Fibroblast of the aortic adventitia (primary cell): ENCODE measurements at regions not wholly inside any gene's neighbourhood (a gene's known extent, or its start where the extent isn't known, plus 50 kb on each side); places are given as distances from the start of the nearest gene placed in this dataset.

Experiments
- DNase-seq: peaks from one replicate; pipeline ENCODE4 v3.0.0-alpha.2; 2010; ENCODE audit warnings: low read depth
- H3K4me3 ChIP-seq: 2 replicates; pipeline ENCODE4 v1.5.1; 2011; ENCODE audit warnings: low read depth, mild to moderate bottlenecking, control low read depth, low read length, moderate library complexity
- TF ChIP-seq, protein P1 (sequence below): IDR thresholded peaks from 2 replicates; pipeline ENCODE4 v1.5.1; 2011; ENCODE audit warnings: mild to moderate bottlenecking, low read length, control low read depth, inconsistent platforms; ENCODE audit not compliant: insufficient read depth

DNA sequence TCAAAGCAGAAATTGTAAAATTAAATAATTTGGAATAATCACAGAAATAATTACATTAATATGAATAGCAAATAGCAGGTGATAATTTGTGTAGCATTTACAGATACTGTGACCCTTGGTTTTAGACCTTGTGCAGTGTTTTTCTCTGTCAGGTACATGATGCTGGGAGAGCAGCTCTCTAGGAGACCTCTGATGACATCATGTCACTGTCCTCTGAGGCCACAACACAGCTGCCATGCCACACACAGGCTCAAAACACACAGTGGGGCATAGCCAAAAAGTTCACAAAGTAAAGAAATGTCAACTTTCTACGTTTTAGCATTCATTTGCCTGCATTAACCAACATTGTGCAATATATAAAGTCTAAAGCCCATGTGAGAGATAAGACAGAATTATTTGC is 71.8 kb upstream of the ZBTB20 start:
- no peak overlapping the region for H3K4me3 ChIP-seq
- DNase-seq = peak; percentile 15
- TF ChIP-seq, protein P1, sequence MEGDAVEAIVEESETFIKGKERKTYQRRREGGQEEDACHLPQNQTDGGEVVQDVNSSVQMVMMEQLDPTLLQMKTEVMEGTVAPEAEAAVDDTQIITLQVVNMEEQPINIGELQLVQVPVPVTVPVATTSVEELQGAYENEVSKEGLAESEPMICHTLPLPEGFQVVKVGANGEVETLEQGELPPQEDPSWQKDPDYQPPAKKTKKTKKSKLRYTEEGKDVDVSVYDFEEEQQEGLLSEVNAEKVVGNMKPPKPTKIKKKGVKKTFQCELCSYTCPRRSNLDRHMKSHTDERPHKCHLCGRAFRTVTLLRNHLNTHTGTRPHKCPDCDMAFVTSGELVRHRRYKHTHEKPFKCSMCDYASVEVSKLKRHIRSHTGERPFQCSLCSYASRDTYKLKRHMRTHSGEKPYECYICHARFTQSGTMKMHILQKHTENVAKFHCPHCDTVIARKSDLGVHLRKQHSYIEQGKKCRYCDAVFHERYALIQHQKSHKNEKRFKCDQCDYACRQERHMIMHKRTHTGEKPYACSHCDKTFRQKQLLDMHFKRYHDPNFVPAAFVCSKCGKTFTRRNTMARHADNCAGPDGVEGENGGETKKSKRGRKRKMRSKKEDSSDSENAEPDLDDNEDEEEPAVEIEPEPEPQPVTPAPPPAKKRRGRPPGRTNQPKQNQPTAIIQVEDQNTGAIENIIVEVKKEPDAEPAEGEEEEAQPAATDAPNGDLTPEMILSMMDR = no peak

DNA sequence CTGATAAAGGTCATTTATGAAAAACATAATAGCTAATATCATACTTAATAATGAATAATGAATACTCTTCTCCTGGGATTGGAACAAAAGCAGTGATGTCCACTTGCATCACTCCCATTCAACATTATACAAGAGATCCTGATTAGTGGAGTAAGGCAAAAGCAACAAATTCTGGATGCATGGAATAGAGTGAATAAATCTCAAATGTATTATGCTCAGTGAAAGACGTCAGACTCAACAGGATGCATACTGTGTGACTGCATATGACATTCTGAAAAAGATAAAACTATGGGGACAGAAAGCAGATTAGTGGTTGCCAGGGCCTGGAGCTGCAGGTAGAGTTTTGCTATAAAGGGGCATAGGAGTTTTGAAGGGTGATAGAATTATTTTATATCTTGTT is 77.6 kb upstream of the ZBTB20 start:
- no peak overlapping the region for H3K4me3 ChIP-seq
- no peak for DNase-seq
- TF ChIP-seq, protein P1 = no peak

DNA sequence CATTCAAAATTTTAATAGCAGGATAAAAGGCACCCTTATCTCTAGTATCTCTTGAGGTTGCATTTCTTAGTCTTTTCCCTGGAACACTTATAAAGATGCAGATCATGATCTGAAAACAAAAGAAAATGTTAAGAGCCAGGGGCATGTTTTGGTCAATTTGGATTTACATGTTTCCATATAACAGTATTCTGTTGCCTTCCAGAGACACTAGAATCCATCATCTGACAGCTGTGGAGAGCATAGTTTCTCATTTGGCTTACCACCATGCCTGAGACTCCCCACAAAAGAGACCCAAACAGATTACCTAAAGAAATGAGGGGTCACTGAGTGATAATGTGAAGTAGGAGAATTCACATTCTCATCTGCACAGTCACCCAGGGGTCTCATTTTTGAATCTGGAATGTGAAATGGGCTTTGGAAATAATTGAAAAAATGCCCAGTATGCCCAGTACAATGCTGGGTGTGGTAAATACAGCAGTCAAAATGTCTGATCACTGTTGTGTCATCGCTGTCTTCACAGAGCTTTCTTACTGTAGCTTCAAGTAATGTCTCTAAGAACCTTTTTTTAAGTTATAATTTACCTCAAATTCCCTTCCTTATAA is 79.9 kb upstream of the ZBTB20 start:
- TF ChIP-seq, protein P1 = no peak
- DNase-seq = peak; percentile 52

DNA sequence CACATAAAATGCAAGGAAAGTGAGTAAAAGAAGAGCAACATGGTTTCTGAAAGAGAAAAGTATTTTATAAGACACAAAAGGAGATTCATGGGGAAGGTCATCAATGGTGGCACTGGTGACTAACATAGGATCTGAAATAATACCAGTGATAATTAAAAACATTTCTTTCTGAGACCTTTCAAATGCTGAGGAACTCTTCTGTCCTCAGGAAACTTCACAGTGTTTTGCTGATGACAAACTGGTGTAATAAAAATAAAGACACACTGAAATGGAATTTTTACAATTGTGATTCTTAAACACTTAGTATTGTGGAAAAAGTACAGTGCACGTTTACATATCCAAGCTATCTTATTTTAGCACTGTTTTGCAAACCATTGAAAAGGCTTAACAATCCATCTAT is 80.4 kb upstream of the ZBTB20 start:
- peak; percentile 21 for DNase-seq
- no peak overlapping the region for H3K4me3 ChIP-seq
- TF ChIP-seq, protein P1 = no peak

More for the DNA sequence above, 79.9 kb upstream of the ZBTB20 start:
- H3K4me3 ChIP-seq = no peak overlapping the region

DNA sequence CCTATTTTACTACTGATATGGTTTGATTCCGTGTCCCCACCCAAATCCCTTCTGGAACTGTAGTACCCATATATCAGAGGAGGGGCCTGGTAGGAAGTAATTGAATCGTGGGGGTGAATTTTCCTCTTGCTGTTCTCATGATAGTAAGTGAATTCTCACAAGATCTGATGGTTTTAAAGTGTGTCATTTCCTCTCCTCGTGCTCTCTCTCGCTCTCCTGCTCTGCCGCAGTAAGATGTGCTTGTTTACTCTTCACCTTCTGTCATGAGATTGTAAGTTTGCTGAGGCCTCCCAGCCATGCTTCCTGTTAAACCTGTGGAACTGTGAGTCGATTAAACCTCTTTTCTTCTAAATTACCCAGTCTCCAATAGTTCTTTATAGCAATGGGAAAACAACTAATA is 81.2 kb upstream of the ZBTB20 start:
- no peak overlapping the region for H3K4me3 ChIP-seq
- no peak for DNase-seq
- TF ChIP-seq, protein P1 = no peak

DNA sequence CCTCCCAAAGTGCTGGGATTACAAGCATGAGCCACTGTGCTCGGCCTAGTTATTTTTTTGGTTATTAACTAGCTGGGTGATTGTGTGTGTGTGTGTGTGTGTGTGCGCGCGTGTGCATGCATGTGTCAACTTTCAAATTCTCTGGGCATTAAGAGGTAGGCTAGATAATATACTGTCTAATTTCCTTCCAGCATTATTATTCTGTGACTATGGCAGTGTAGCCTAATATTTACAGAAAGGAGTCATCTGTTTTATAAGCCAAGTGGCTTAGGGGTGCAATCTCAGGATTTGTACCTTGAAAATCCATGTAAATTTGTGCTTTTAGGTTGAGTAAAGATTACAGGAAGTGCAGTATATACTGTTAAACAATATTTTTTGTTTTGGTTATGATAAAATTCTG is 85.1 kb upstream of the ZBTB20 start:
- no peak overlapping the region for H3K4me3 ChIP-seq
- TF ChIP-seq, protein P1 = no peak
- no peak for DNase-seq

DNA sequence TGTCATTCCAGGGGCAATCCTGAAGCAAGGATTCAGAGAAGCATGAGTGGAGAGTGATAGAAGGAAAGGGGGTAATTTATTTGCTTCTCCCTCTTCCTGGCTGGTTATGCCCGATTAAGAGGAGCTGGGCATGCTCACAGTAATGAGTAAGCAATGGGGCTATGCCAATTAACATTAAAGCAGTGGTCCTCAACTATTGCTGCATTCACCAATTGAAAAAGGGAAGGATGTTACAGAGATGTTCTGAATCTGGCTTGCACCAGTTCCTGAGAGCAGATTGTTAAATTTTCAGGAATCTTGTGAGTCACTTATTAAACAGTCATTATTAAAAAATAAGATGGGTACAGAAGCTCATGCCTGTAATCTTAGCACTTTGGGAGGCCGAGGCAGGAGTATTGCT is 85.9 kb upstream of the ZBTB20 start:
- H3K4me3 ChIP-seq = no peak overlapping the region
- DNase-seq = peak; percentile 22
- TF ChIP-seq, protein P1 = no peak
